Ovary (tissue), 7 donors: ENCODE measurements at regions not wholly inside any gene's neighbourhood (a gene's known extent, or its start where the extent isn't known, plus 50 kb on each side); places are given as distances from the start of the nearest gene placed in this dataset.
"Not testable (repeated sequence)": the region's sequence is repeated elsewhere in the genome, so short reads cannot be mapped to it uniquely, and the experiment has no call there.

Experiments
- DNase-seq, 5 donors: peaks; one replicate each; pipeline ENCODE4 v3.0.0-alpha.2; 2019 to 2020
- H3K27ac ChIP-seq, 2 donors: fragments of 200-600 bp; one replicate each; pipeline versions ENCODE4 v1.5.1 to v1.8.0; 2019 to 2022
- H3K27me3 ChIP-seq: fragments of 200-600 bp; one replicate; pipeline ENCODE4 v1.8.0; 2022
- H3K36me3 ChIP-seq: fragments of 200-600 bp; sonication (generic); one replicate; pipeline ENCODE4 v1.5.1; 2019
- H3K4me1 ChIP-seq: one replicate; pipeline ENCODE4 v1.8.1; 2013; ENCODE audit warnings: mild to moderate bottlenecking, moderate library complexity; ENCODE audit not compliant: insufficient read depth
- H3K4me3 ChIP-seq: fragments of 200-600 bp; sonication (generic); one replicate; pipeline ENCODE4 v1.5.1; 2017
- H3K9me3 ChIP-seq, 2 donors: fragments of 200-600 bp in 1 of 2; sonication (generic) in 1 of 2; one replicate each; pipeline versions ENCODE4 v1.5.1 to v1.8.1; 2013 to 2019; ENCODE audit warnings: mild to moderate bottlenecking in 1 of 2, moderate library complexity in 1 of 2
- EP300 ChIP-seq: sonication (generic); formaldehyde crosslinking; IDR thresholded peaks from one replicate; pipeline ENCODE4 v1.6.1; 2017; ENCODE audit warnings: antibody characterized with exemption
- POLR2A ChIP-seq: fragments of 450-650 bp; IDR thresholded peaks from one replicate; pipeline ENCODE4 v1.6.1; 2017; ENCODE audit warnings: antibody characterized with exemption, mild to moderate bottlenecking, moderate library complexity
- WGBS, 3 donors: extraction: QIAGEN DNeasy Blood & Tissue Kit in 1 of 3; methylation state at CpG; one replicate each; pipeline versions ENCODE4 v1.1.5 to v1.1.7; 2013 to 2017; 5-methylcytosine and 5-hydroxymethylcytosine counted together
- intact Hi-C, 4 donors: fragments of 100-400 bp; cut with DNase I; formaldehyde crosslinking; loops; one replicate each; pipeline versions ENCODE4 v1.11.0 to v1.15.1; 2022 to 2023
- TF ChIP-seq, protein P1 (sequence below), 3 donors: fragments of 450-650 bp in 2 of 3; fragments of 200-600 bp in 1 of 3; IDR thresholded peaks; one replicate each; pipeline versions ENCODE4 v1.5.1 to v1.8.0; 2016 to 2022; ENCODE audit warnings: antibody characterized with exemption in 3 of 3, mild to moderate bottlenecking in 1 of 3
- donor health status: DM: no; HTN: no; CAD: no; lungs with moderate emphysema.
- donor health status: DM: no; HTN: no; CAD: no.
- donor health status: Bipolar disorder and iron deficiency.
- donor health status: DM: no; HTN: no; CAD: no.
- donor health status: DM: yes; HTN: yes; CAD: no.

DNA sequence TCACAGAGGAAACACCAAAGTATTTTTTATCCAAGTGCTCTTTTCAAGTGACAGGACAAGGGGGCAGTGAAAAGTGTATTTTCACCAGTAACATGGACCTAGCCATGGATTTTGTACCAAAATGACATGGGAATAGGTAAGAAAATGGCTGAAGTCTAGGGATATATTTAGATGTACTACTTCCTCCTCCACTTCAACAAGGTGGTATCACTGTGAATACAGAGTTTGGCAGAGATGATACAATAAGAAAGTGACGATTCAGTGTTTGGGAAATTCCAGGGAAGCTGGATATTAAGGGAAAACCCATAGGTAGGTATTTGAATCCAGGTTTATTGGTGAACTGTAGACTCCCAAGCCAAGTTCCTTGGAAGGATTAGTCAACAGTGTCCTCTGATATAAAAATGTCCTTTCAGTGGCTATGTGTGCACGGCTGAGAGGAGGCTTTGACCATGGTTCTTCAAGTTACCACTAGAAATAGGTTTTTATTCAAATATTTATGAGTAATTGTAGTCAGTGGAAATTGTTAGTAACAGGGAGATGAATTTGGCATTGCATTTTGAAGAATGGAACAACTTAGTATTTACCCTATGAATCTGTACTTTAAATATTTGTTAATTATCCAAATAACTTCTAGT lies 356.0 kb upstream of the CITED2 start:
- DNase-seq = no peak
- intact Hi-C loops = no loop called here
- whole genome bisulfite sequencing, 3 donors = 87 to 92% (median 88%) methylated on average over 2 of the region's 2 CpGs
- no peaks in the 10 kb centered on the region for H3K36me3 ChIP-seq
- no peaks in the 10 kb centered on the region for H3K9me3 ChIP-seq
- peaks cover 2% of the 10 kb centered on the region for H3K4me1 ChIP-seq
- no peak for TF ChIP-seq POLR2A
- no peak for TF ChIP-seq EP300
- TF ChIP-seq, protein P1, sequence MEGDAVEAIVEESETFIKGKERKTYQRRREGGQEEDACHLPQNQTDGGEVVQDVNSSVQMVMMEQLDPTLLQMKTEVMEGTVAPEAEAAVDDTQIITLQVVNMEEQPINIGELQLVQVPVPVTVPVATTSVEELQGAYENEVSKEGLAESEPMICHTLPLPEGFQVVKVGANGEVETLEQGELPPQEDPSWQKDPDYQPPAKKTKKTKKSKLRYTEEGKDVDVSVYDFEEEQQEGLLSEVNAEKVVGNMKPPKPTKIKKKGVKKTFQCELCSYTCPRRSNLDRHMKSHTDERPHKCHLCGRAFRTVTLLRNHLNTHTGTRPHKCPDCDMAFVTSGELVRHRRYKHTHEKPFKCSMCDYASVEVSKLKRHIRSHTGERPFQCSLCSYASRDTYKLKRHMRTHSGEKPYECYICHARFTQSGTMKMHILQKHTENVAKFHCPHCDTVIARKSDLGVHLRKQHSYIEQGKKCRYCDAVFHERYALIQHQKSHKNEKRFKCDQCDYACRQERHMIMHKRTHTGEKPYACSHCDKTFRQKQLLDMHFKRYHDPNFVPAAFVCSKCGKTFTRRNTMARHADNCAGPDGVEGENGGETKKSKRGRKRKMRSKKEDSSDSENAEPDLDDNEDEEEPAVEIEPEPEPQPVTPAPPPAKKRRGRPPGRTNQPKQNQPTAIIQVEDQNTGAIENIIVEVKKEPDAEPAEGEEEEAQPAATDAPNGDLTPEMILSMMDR (IDR thresholded peaks at IDR 0.05) = no peak
- no peaks in the 10 kb centered on the region for H3K27me3 ChIP-seq
- no peak overlapping the region for H3K4me3 ChIP-seq
- no peak overlapping the region for H3K27ac ChIP-seq

DNA sequence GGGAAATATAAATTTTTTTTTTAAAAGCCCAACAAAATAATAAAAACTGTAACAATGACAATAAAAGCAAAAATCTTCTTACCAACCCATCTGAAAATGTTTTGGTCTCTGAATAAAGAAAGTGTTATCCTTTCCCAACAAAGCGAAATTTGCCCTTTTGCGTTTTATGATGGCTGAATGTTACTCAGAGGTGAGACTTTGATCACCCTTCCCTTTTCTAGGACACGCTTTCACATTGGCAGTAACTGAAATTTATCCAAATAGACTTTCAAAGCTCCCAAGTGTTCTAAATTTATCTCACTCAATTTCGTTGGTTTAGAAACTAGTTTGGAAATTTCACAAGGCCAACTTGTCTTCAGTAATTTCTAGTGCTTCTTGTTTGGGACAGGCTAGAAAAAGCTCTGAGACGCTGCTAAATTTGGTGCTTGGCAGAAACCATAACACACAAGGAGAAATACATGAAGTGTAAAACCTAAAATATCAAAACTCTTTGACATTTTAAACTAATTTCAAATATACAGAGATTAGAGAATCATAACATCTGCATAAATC lies 354.5 kb upstream of the CITED2 start:
- Histone ChIP-seq H3K4me1 (peaks cover 2% of the 10 kb centered on the region), H3K36me3 (no peaks in the 10 kb centered on the region), H3K27me3 (no peaks in the 10 kb centered on the region), H3K27ac (no peak overlapping the region), H3K9me3 (no peaks in the 10 kb centered on the region), H3K4me3 (no peak overlapping the region)
- intact Hi-C loops = no loop called here
- DNase-seq = no peak
- 56 to 65% (median 60%) methylated on average over 5 of the region's 5 CpGs for WGBS, 3 donors
- TF ChIP-seq, protein P1 (IDR thresholded peaks at IDR 0.05) = no peak

DNA sequence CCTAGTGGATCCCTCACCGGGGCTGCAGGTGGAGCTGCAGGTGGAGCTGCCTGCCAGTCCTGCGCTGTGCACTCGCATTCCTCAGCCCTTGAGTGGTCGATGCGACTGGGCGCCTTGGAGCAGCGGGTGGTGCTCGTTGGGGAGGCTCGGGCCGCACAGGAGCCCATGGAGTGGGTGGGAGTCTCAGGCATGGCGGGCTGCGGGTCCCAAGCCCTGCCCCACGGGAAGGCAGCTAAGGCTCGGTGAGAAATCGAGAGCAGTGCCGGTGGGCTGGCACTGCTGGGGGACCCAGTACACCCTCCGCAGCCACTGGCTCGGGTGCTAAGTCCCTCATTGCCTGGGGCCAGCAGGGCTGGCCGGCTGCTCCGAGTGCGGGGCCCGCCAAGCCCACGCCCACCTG lies 351.8 kb upstream of the CITED2 start:
- intact Hi-C loops = not testable (repeated sequence)

DNA sequence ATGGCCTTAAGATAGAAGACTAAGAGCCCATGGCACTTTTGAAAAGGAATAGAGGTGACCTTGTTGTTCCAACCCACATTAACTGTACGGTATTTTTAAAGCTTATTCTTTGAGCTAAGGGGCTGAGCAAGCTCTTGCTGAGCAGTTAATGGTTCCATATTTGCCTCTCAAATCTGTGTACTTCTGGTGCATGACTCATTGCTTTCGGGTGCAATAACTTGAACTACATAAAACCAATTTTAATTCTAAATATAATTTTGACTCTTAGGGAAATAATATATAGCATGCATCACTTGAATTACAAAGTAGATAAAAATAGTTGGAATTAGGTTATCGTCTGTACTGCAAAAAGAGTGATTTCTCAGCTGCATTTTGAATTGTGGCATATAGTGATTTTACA lies 348.1 kb upstream of the CITED2 start:
- Histone ChIP-seq H3K27me3 (no peaks in the 10 kb centered on the region), H3K4me1 (no peaks in the 10 kb centered on the region), H3K4me3 (no peak overlapping the region), H3K27ac (no peak overlapping the region), H3K36me3 (no peaks in the 10 kb centered on the region), H3K9me3 (no peaks in the 10 kb centered on the region)
- DNase-seq = no peak
- WGBS, 3 donors = 79 to 85% (median 82%) methylated on average over 3 of the region's 3 CpGs
- intact Hi-C loops = no loop called here
- no peak for TF ChIP-seq POLR2A
- TF ChIP-seq, protein P1 (IDR thresholded peaks at IDR 0.05) = no peak
- TF ChIP-seq EP300 = no peak

More for the DNA sequence above, 351.8 kb upstream of the CITED2 start:
- H3K27ac ChIP-seq, DNase-seq, H3K4me1 ChIP-seq, H3K36me3 ChIP-seq, H3K27me3 ChIP-seq, H3K4me3 ChIP-seq, H3K9me3 ChIP-seq: not testable (repeated sequence)
- 93 to 99% (median 98%) methylated on average over 16 to 23 of the region's 23 CpGs for WGBS, 3 donors

DNA sequence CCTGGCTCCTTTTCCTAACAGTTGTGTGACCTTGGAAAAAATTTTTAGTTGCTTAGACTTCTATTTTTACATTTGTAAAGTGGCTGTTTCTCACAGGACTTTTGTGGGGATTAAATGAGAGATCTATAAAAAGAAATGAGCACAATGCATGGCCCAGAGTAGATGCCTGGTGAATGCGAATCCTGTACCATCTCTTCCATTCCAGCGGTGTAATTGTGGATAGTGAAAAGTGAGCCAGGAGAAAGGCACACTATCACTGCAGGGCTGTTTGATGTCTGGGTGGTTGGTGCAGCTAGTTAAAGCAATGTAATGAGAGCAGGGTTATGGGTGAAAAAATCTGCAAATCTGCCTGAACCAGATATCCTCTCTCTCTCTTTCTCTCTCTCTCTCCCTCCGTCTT lies 347.5 kb upstream of the CITED2 start:
- WGBS, 3 donors = 78 to 85% (median 80%) methylated on average over 3 of the region's 3 CpGs
- H3K27ac ChIP-seq = no peak overlapping the region
- DNase-seq = no peak

More for the DNA sequence above, 347.5 kb upstream of the CITED2 start:
- no peak for TF ChIP-seq EP300
- no peak for TF ChIP-seq POLR2A
- TF ChIP-seq, protein P1 (IDR thresholded peaks at IDR 0.05) = no peak
- no peaks in the 10 kb centered on the region for H3K4me1 ChIP-seq
- no peaks in the 10 kb centered on the region for H3K27me3 ChIP-seq
- intact Hi-C loops = no loop called here
- no peaks in the 10 kb centered on the region for H3K36me3 ChIP-seq
- no peak overlapping the region for H3K4me3 ChIP-seq
- no peaks in the 10 kb centered on the region for H3K9me3 ChIP-seq
